ENCODE measurements at regions not wholly inside any gene's neighbourhood (a gene's known extent, or its start where the extent isn't known, plus 50 kb on each side); places are given as distances from the start of the nearest gene placed in this dataset.
"Not testable (repeated sequence)": the region's sequence is repeated elsewhere in the genome, so short reads cannot be mapped to it uniquely, and the experiment has no call there.

GRCh38 chr4:155578219-155578618 lies 88.4 kb upstream of the GUCY1A1 start:
- Mint-ChIP-seq H3K36me3 (ENCODE audit: low read depth) (no peaks in the 10 kb centered on the region), H3K4me1 (ENCODE audit: low read depth) (peaks cover 5% of the 10 kb centered on the region), H3K27me3 (ENCODE audit: low read depth) (peaks cover 4% of the 10 kb centered on the region), H3K4me3 (no peak overlapping the region), H3K9me3 (peaks cover 2% of the 10 kb centered on the region), H3K27ac (no peak overlapping the region)

GRCh38 chr4:155574329-155574728 lies 92.3 kb upstream of the GUCY1A1 start:
- H3K27ac Mint-ChIP-seq; H3K4me3 Mint-ChIP-seq; H3K27me3 Mint-ChIP-seq (ENCODE audit: low read depth); H3K9me3 Mint-ChIP-seq; H3K4me1 Mint-ChIP-seq (ENCODE audit: low read depth); H3K36me3 Mint-ChIP-seq (ENCODE audit: low read depth): not testable (repeated sequence)

GRCh38 chr4:155573126-155573525 lies 93.5 kb upstream of the GUCY1A1 start:
- no peak overlapping the region for H3K4me3 Mint-ChIP-seq
- no peak overlapping the region for H3K27ac Mint-ChIP-seq
- H3K27me3 Mint-ChIP-seq (ENCODE audit: low read depth): peaks cover 4% of the 10 kb centered on the region
- no peaks in the 10 kb centered on the region for H3K36me3 Mint-ChIP-seq (ENCODE audit: low read depth)
- H3K4me1 Mint-ChIP-seq (ENCODE audit: low read depth): no peaks in the 10 kb centered on the region
- H3K9me3 Mint-ChIP-seq: peaks cover 4% of the 10 kb centered on the region

- Mint-ChIP-seq H3K4me1 (ENCODE audit: low read depth) (no peaks in the 10 kb centered on the region), H3K27ac (no peak overlapping the region), H3K36me3 (ENCODE audit: low read depth) (no peaks in the 10 kb centered on the region), H3K27me3 (ENCODE audit: low read depth) (peaks cover 4% of the 10 kb centered on the region), H3K9me3 (peaks cover 4% of the 10 kb centered on the region), H3K4me3 (no peak overlapping the region)
Measured at GRCh38 chr4:155572106-155572703, 94.4 kb upstream of the GUCY1A1 start.

- peaks cover 4% of the 10 kb centered on the region for H3K27me3 Mint-ChIP-seq (ENCODE audit: low read depth)
- peaks cover 4% of the 10 kb centered on the region for H3K9me3 Mint-ChIP-seq
- H3K4me3 Mint-ChIP-seq: no peak overlapping the region
- no peak overlapping the region for H3K27ac Mint-ChIP-seq
- H3K36me3 Mint-ChIP-seq (ENCODE audit: low read depth): no peaks in the 10 kb centered on the region
- H3K4me1 Mint-ChIP-seq (ENCODE audit: low read depth): no peaks in the 10 kb centered on the region
Measured at GRCh38 chr4:155571184-155571944, 95.3 kb upstream of the GUCY1A1 start.

GRCh38 chr4:155570661-155571060 lies 96.0 kb upstream of the GUCY1A1 start:
- Mint-ChIP-seq H3K4me1 (ENCODE audit: low read depth) (no peaks in the 10 kb centered on the region), H3K27me3 (ENCODE audit: low read depth) (no peaks in the 10 kb centered on the region), H3K27ac (no peak overlapping the region), H3K36me3 (ENCODE audit: low read depth) (no peaks in the 10 kb centered on the region), H3K4me3 (no peak overlapping the region), H3K9me3 (peaks cover 4% of the 10 kb centered on the region)

GRCh38 chr4:155569960-155570515 lies 96.6 kb upstream of the GUCY1A1 start:
- Mint-ChIP-seq H3K4me1 (ENCODE audit: low read depth) (no peaks in the 10 kb centered on the region), H3K9me3 (peaks cover 4% of the 10 kb centered on the region), H3K4me3 (no peak overlapping the region), H3K36me3 (ENCODE audit: low read depth) (no peaks in the 10 kb centered on the region), H3K27me3 (ENCODE audit: low read depth) (no peaks in the 10 kb centered on the region), H3K27ac (no peak overlapping the region)

- Mint-ChIP-seq H3K9me3 (peaks cover 4% of the 10 kb centered on the region), H3K4me3 (no peak overlapping the region), H3K27ac (no peak overlapping the region), H3K27me3 (ENCODE audit: low read depth) (no peaks in the 10 kb centered on the region), H3K36me3 (ENCODE audit: low read depth) (no peaks in the 10 kb centered on the region), H3K4me1 (ENCODE audit: low read depth) (no peaks in the 10 kb centered on the region)
Measured at GRCh38 chr4:155569471-155569870, 97.2 kb upstream of the GUCY1A1 start.

- H3K4me1 Mint-ChIP-seq (ENCODE audit: low read depth): no peaks in the 10 kb centered on the region
- H3K36me3 Mint-ChIP-seq (ENCODE audit: low read depth): no peaks in the 10 kb centered on the region
- no peaks in the 10 kb centered on the region for H3K27me3 Mint-ChIP-seq (ENCODE audit: low read depth)
- H3K27ac Mint-ChIP-seq: no peak overlapping the region
- peaks cover 4% of the 10 kb centered on the region for H3K9me3 Mint-ChIP-seq
- H3K4me3 Mint-ChIP-seq: no peak overlapping the region
Measured at GRCh38 chr4:155568641-155569220, 97.9 kb upstream of the GUCY1A1 start.

- no peak overlapping the region for H3K27ac Mint-ChIP-seq
- H3K4me3 Mint-ChIP-seq: no peak overlapping the region
- H3K36me3 Mint-ChIP-seq (ENCODE audit: low read depth): no peaks in the 10 kb centered on the region
- H3K27me3 Mint-ChIP-seq (ENCODE audit: low read depth): no peaks in the 10 kb centered on the region
- H3K9me3 Mint-ChIP-seq: no peaks in the 10 kb centered on the region
- no peaks in the 10 kb centered on the region for H3K4me1 Mint-ChIP-seq (ENCODE audit: low read depth)
Measured at GRCh38 chr4:155566354-155566753, 100.3 kb upstream of the GUCY1A1 start.

GRCh38 chr4:155565776-155566175 lies 100.9 kb upstream of the GUCY1A1 start:
- no peak overlapping the region for H3K27ac Mint-ChIP-seq
- peaks cover 3% of the 10 kb centered on the region for H3K27me3 Mint-ChIP-seq (ENCODE audit: low read depth)
- H3K9me3 Mint-ChIP-seq: no peaks in the 10 kb centered on the region
- no peaks in the 10 kb centered on the region for H3K4me1 Mint-ChIP-seq (ENCODE audit: low read depth)
- H3K4me3 Mint-ChIP-seq: no peak overlapping the region
- no peaks in the 10 kb centered on the region for H3K36me3 Mint-ChIP-seq (ENCODE audit: low read depth)

GRCh38 chr4:155565330-155565729 lies 101.3 kb upstream of the GUCY1A1 start:
- Mint-ChIP-seq H3K27me3 (ENCODE audit: low read depth) (peaks cover 4% of the 10 kb centered on the region), H3K36me3 (ENCODE audit: low read depth) (no peaks in the 10 kb centered on the region), H3K27ac (no peak overlapping the region), H3K4me3 (no peak overlapping the region), H3K4me1 (ENCODE audit: low read depth) (no peaks in the 10 kb centered on the region), H3K9me3 (no peaks in the 10 kb centered on the region)

- Mint-ChIP-seq H3K36me3 (ENCODE audit: low read depth) (no peaks in the 10 kb centered on the region), H3K9me3 (no peaks in the 10 kb centered on the region), H3K4me1 (ENCODE audit: low read depth) (no peaks in the 10 kb centered on the region), H3K27ac (no peak overlapping the region), H3K27me3 (ENCODE audit: low read depth) (peaks cover 4% of the 10 kb centered on the region), H3K4me3 (no peak overlapping the region)
Measured at GRCh38 chr4:155564880-155565279, 101.8 kb upstream of the GUCY1A1 start.

GRCh38 chr4:155564086-155564485 lies 102.6 kb upstream of the GUCY1A1 start:
- Mint-ChIP-seq H3K36me3 (ENCODE audit: low read depth) (no peaks in the 10 kb centered on the region), H3K27me3 (ENCODE audit: low read depth) (peaks cover 4% of the 10 kb centered on the region), H3K27ac (no peak overlapping the region), H3K9me3 (no peaks in the 10 kb centered on the region), H3K4me3 (no peak overlapping the region), H3K4me1 (ENCODE audit: low read depth) (no peaks in the 10 kb centered on the region)

- no peak overlapping the region for H3K27ac Mint-ChIP-seq
- no peak overlapping the region for H3K4me3 Mint-ChIP-seq
- H3K27me3 Mint-ChIP-seq (ENCODE audit: low read depth): peaks cover 4% of the 10 kb centered on the region
- H3K4me1 Mint-ChIP-seq (ENCODE audit: low read depth): no peaks in the 10 kb centered on the region
- no peaks in the 10 kb centered on the region for H3K36me3 Mint-ChIP-seq (ENCODE audit: low read depth)
- H3K9me3 Mint-ChIP-seq: no peaks in the 10 kb centered on the region
Measured at GRCh38 chr4:155559915-155560314, 106.7 kb upstream of the GUCY1A1 start.

Measured in T-helper 1 cell treated with Interleukin-12 subunit alpha and Interleukin-12 subunit beta and Interleukin-4 antibody, amounts not matched to agents 30 μg/mL and 1 μg/mL, for 36 hours (primary cell).